NCI-H1105 (cell line): ENCODE measurements at regions not wholly inside any gene's neighbourhood (a gene's known extent, or its start where the extent isn't known, plus 50 kb on each side); places are given as distances from the start of the nearest gene placed in this dataset.
"Not testable (repeated sequence)": the region's sequence is repeated elsewhere in the genome, so short reads cannot be mapped to it uniquely, and the experiment has no call there.

Source experiments
- DNase-seq: peaks from one replicate; lab custom pipeline; 2025; lab: John Stamatoyannopoulos, UW

DNA sequence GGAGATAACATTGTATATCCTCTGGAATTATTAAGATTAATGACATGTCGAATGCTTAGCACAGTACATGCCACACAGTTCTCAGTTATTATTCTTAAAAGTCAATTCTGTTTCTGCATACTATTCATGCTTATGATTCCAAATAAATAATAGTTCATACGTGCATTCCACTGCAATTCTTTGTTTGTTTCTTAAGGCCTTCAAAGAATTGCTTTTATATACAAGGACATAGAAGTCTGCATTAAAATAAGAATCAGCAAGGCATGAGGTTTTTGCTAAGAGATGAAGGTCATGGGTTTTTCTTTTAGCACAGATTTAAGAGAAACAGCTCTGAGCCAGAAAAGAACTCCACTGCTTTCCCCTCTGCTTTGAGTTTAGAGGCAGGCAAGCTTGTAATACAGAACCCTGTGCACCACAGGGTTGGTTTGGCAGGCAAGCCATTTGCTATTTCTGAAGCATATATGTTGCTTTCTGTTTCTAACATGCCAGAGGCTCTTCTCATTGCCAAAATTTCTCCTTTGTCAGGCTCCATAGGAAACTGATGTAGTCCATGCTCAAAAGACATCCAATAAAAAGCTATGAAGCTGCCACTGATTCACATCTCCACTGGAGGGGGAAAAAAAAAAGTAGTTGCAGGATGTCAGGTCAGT, 420.6 kb upstream of the TYRP1 start:
- DNase-seq: no peak

DNA sequence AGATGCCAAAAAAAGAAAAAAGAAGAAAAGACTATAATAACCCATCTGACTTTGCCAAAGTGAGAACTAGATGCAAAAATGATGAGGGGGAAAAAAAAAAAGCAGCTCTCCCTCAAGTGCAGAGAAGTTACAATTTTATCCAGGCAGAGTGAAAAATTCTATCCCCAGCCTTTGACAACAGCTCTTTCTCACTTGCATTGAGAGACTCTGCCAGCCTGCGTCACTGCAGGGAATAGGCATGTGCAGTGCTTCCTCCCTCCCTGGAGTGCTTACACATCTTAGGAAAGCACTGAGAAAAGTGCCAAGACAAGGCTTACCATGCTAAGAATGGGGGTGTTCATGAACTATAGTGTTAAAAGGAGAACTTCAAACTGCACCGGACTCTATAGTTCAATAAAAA, 418.6 kb upstream of the TYRP1 start:
- DNase-seq: no peak

DNA sequence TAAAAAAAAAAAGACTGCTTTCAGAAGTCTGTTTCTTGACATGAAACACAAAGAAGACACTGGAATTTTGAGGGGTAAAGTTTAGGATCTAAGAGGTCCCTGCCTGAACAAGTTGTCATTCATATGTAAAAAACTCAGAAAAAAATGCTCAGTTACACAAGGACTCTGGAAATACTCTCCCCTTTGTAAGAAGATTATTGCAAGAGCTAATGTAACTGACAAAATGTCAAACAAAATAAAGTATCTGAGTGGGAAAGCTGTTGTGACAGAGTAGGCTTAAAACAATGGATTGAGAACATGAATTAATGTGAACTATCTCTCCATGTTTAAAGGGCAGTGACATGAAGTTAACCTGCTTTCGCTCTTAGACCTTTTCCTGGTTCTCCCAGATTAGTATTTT, 416.7 kb upstream of the TYRP1 start:
- no peak for DNase-seq

- DNase-seq: no peak
Measured at GRCh38 chr9:12289711-12290110, 403.5 kb upstream of the TYRP1 start.

GRCh38 chr9:12290166-12290869, 402.9 kb upstream of the TYRP1 start:
- no peak for DNase-seq

GRCh38 chr9:12305211-12305610, 388.0 kb upstream of the TYRP1 start:
- DNase-seq: no peak

- DNase-seq: no peak
Measured at GRCh38 chr9:12314589-12314988, 378.6 kb upstream of the TYRP1 start.

GRCh38 chr9:12318732-12319685, 374.2 kb upstream of the TYRP1 start:
- DNase-seq: no peak

GRCh38 chr9:12329623-12329985, 363.6 kb upstream of the TYRP1 start:
- no peak for DNase-seq

DNA sequence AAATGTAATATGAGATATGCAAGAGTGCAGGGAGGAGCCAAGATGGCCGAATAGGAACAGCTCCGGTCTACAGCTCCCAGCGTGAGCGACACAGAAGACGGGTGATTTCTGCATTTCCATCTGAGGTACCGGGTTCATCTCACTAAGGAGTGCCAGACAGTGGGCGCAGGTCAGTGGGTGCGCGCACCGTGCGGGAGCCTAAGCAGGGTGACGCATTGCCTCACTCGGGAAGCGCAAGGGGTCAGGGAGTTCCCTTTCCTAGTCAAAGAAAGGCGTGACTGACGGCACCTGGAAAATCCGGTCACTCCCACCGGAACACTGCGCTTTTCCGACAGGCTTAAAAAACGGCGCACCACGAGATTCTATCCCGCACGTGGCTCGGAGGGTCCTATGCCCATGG, 359.2 kb upstream of the TYRP1 start:
- not testable (repeated sequence) for DNase-seq

DNA sequence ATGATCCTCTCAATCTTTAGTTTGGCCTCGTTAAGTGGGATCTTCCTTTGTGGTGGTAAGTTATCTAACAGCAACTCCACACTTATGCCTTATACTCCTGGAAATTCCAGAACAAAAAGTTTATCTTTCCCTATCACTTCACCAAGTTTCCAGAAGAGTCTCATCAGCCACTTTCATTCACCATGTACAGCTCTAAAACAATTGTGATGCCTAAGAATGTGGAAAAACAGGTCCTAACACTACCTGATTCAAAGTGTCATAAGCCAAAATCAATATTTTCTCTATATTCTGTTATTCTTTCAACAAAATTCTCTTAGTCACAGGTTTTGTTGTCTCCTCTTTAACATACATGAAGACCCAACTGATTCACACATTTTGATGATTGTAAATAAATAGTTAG, 342.4 kb upstream of the TYRP1 start:
- no peak for DNase-seq

- DNase-seq: no peak
Measured at GRCh38 chr9:12351293-12352044, 341.7 kb upstream of the TYRP1 start.

- DNase-seq: no peak
Measured at GRCh38 chr9:12352045-12352315, 341.2 kb upstream of the TYRP1 start.

- no peak for DNase-seq
Measured at GRCh38 chr9:12363439-12363838, 329.7 kb upstream of the TYRP1 start.

DNA sequence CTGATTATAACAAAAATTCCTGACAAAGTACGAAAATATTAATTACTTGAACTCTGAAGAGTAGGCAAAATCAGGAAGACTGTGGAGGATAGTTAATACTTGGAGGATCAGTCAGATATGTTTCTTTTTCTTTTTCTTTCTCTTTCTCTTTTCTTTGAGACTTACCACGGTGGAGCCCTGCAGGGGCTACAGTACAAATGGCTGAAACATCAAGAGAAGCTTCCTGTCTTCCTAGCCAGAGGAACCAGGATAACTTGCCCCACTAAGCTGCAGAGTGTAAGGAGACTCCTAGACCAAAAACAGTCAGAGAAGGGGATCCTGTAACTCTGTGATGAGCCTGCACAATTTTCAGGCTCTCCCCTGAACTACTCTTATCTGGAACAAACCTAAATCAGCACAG, 324.6 kb upstream of the TYRP1 start:
- no peak for DNase-seq

GRCh38 chr9:12391839-12392509, 301.2 kb upstream of the TYRP1 start:
- no peak for DNase-seq

- no peak for DNase-seq
Measured at GRCh38 chr9:12394105-12394504, 299.1 kb upstream of the TYRP1 start.

DNA sequence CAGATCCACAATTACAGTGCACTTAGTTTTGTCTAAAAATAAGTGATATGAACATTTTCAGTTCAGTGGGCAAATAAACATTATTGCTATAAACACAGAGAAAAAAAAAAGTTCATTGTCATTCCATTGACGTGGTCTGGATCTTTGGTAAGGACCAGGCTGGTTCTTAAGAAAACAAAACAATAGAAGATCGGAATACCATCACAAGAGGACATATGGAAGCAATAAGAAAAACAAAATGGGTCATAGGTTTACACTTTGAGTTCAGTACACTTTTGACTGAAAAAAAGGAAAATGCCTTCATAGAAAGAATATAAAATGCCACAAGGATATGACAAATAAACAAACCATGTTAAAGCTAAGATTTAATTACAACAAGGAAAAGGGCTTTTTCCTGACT, 289.5 kb upstream of the TYRP1 start:
- no peak for DNase-seq

GRCh38 chr9:12413986-12414385, 279.2 kb upstream of the TYRP1 start:
- no peak for DNase-seq

DNA sequence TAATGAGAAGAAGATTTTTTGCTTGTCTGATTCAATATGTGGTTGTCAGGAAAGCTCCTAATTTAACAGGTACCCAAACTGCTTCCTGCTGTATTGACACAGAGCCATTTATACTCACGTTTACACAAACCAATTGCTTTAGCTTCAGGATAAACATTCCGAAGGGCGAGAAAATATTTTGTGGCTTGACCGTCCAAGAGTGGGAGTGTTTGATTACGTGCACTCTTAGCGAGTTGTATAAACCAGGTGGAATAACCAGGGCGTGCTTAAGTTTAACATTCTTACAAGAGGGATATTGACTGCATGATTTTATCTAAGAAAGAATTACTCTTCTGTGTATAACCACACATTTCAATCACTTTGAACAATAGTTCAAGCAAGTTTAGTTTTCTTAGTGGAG, 278.7 kb upstream of the TYRP1 start:
- DNase-seq: no peak

GRCh38 chr9:12415361-12415760, 277.8 kb upstream of the TYRP1 start:
- DNase-seq: no peak

DNA sequence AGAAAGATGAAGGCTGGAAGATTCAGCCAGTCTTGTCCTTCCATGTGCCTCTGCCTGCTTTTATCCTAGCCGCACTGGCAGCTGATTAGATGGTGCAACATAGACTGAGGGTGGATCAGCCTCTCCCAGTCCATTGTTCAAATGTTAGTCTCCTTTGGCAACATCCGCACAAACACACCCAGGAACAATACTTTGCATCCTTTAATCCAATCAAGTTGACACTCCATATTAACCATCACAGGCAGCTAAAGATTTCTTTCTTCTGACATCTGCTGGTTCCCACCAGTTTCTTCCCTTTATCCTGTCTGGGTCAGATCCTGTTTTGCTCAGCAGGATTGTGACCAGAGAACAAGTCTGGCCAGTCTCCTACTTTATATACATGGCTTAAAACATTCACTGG, 276.5 kb upstream of the TYRP1 start:
- no peak for DNase-seq
